Thoracic aorta (tissue), 2 donors: ENCODE measurements at regions not wholly inside any gene's neighbourhood (a gene's known extent, or its start where the extent isn't known, plus 50 kb on each side); places are given as distances from the start of the nearest gene placed in this dataset.

Source experiments
- ATAC-seq: fragments of 150-250 bp; one replicate; pipeline ENCODE4 v1.8.0; 2017; ENCODE audit warnings: low read depth; ENCODE audit not compliant: insufficient number of reproducible peaks, low FRiP score
- DNase-seq: peaks from one replicate; pipeline ENCODE4 v3.0.0-alpha.2; 2020; ENCODE audit warnings: low spot score
- H3K27ac ChIP-seq, 2 donors: fragments of 200-600 bp; sonication (generic); 1 replicate in 1 of 2; 2 replicates in 1 of 2; pipeline ENCODE4 v1.5.1; 2016; ENCODE audit warnings: mild to moderate bottlenecking in 2 of 2, moderate library complexity in 2 of 2
- H3K27me3 ChIP-seq: fragments of 200-600 bp; sonication (generic); replicated peaks from 2 replicates; pipeline ENCODE4 v1.6.0; 2016; ENCODE audit warnings: mild to moderate bottlenecking; ENCODE audit not compliant: insufficient read depth
- H3K36me3 ChIP-seq: fragments of 200-600 bp; sonication (generic); one replicate; pipeline ENCODE4 v1.5.1; 2016
- H3K4me1 ChIP-seq, 2 donors: fragments of 200-600 bp; sonication (generic); 1 replicate in 1 of 2; 2 replicates in 1 of 2; pipeline versions ENCODE4 v1.5.1 to v1.6.0; 2016; ENCODE audit warnings: low read depth in 2 of 2, mild to moderate bottlenecking in 1 of 2; ENCODE audit not compliant: control insufficient read depth in 1 of 2
- H3K4me3 ChIP-seq: fragments of 200-600 bp; sonication (generic); 2 replicates; pipeline ENCODE4 v1.5.1; 2016; ENCODE audit warnings: mild to moderate bottlenecking
- H3K9me3 ChIP-seq: fragments of 200-600 bp; sonication (generic); 2 replicates; pipeline ENCODE4 v1.5.1; 2016
- CTCF ChIP-seq: fragments of 200-600 bp; sonication (generic); IDR thresholded peaks from one replicate; pipeline ENCODE4 v1.5.1; 2019; ENCODE audit warnings: antibody characterized with exemption

- DNase-seq (no peak), ATAC-seq (no peak)
- H3K36me3 ChIP-seq, result no peaks in the 10 kb centered on the region
- H3K27ac ChIP-seq, result no peak overlapping the region
- no peaks in the 10 kb centered on the region for H3K27me3 ChIP-seq
- no peaks in the 10 kb centered on the region for H3K9me3 ChIP-seq
- no peak for TF ChIP-seq CTCF
- H3K4me1 ChIP-seq, result no peaks in the 10 kb centered on the region
- H3K4me3 ChIP-seq, result no peak overlapping the region
These were observed 218.4 kb downstream of the ACTL7B start for GRCh38 chr9:108637340-108637739.

GRCh38 chr9:108636013-108636412 lies 219.8 kb downstream of the ACTL7B start:
- Histone ChIP-seq H3K9me3 (no peaks in the 10 kb centered on the region), H3K27me3 (no peaks in the 10 kb centered on the region), H3K4me1 (no peaks in the 10 kb centered on the region), H3K27ac (no peak overlapping the region), H3K4me3 (no peak overlapping the region), H3K36me3 (no peaks in the 10 kb centered on the region)
- TF ChIP-seq CTCF, result no peak
- DNase-seq, result no peak
- ATAC-seq, result no peak

GRCh38 chr9:108634672-108635462 lies 220.9 kb downstream of the ACTL7B start:
- Histone ChIP-seq H3K9me3 (no peaks in the 10 kb centered on the region), H3K27ac (no peak overlapping the region), H3K4me1 (no peaks in the 10 kb centered on the region), H3K27me3 (no peaks in the 10 kb centered on the region), H3K36me3 (no peaks in the 10 kb centered on the region), H3K4me3 (no peak overlapping the region)
- DNase-seq (no peak), ATAC-seq (no peak)
- TF ChIP-seq CTCF, result no peak

GRCh38 chr9:108634204-108634603 lies 221.6 kb downstream of the ACTL7B start:
- Histone ChIP-seq H3K27me3 (no peaks in the 10 kb centered on the region), H3K36me3 (no peaks in the 10 kb centered on the region), H3K4me1 (no peaks in the 10 kb centered on the region), H3K9me3 (no peaks in the 10 kb centered on the region), H3K4me3 (no peak overlapping the region), H3K27ac (no peak overlapping the region)
- ATAC-seq (no peak), DNase-seq (no peak)
- TF ChIP-seq CTCF, result no peak

- no peak for ATAC-seq
- no peaks in the 10 kb centered on the region for H3K27me3 ChIP-seq
- no peak overlapping the region for H3K4me3 ChIP-seq
- TF ChIP-seq CTCF, result no peak
- no peak overlapping the region for H3K27ac ChIP-seq
- no peaks in the 10 kb centered on the region for H3K4me1 ChIP-seq
- H3K9me3 ChIP-seq, result no peaks in the 10 kb centered on the region
- H3K36me3 ChIP-seq, result no peaks in the 10 kb centered on the region
- DNase-seq, result no peak
These were observed 224.1 kb downstream of the ACTL7B start for GRCh38 chr9:108631496-108632285.
